SK-N-DZ (cell line): ENCODE measurements at regions not wholly inside any gene's neighbourhood (a gene's known extent, or its start where the extent isn't known, plus 50 kb on each side); places are given as distances from the start of the nearest gene placed in this dataset.

ENCODE experiments used
- DNase-seq: peaks from one replicate; pipeline ENCODE4 v3.0.0-alpha.2; 2015; ENCODE audit warnings: low spot score

GRCh38 chr4:125928652-125929051, 613.9 kb downstream of the FAT4 start:
- no peak for DNase-seq

DNA sequence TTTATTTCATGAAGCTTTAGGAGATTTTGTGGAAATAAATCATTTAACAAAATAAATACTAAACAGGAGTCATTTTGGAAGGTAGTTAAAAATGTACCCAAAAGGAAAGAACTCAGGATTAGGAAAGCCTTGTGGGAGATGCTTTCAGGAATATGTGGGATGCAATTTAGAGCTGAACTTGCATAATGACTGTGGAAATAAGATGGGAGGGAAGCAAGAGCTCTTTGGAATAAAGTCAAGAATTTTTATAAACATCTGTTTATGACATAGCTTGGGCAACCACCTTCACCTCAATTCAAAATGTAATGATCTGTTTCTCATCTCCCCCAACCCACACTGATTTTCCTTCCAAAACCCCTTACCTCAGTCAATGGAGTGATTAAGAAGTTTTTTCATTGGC, 623.8 kb downstream of the FAT4 start:
- DNase-seq: no peak

GRCh38 chr4:125940426-125940825, 625.7 kb downstream of the FAT4 start:
- no peak for DNase-seq

- DNase-seq: no peak
These were observed 630.2 kb downstream of the FAT4 start for GRCh38 chr4:125944966-125945365.

DNA sequence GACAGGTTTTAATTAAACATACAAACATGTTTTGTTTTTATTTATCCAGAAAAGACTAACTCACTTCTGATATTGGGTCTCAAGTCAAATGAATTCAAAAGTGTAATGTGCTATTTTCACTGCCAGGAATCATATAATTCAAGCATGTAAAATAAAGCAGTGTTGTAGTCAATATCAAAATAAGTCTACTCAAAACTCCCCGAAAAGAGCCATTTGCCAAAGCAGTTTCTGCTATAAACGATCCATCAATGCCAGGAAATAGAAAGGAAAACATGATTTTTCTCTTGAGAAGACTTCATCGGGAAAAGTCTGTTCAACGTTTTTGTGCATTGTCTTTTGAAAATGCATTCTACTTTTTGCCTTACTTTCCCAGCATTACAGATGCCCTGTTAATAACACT, 633.3 kb downstream of the FAT4 start:
- DNase-seq: no peak

DNA sequence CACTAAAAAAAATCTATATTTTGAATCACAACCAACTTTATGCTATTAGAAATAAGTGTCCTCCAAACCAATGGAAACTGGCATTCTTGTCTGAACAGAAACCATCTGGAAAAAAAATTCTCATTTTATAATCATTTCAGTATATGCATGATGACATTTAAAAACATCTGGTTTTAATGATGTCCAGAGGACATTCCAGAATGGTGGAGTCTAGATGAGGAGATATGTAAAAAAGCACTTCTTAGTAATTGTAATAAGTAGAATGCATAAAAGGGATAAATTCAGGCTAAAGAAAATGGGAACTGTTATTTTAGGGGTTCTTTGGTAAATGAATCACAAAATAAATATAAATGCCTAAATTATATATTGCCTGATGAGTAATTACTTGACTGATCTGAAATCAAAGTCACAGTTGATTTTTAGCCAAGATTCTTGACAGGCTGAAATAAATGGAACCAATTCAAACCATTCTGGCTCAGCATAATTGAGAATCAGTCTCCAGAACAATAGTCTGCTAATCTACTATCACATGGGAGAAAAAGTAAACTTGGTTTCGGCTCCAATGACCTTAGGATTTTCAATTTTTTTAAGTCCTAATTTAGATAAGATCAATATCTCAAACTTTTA, 636.6 kb downstream of the FAT4 start:
- no peak for DNase-seq

GRCh38 chr4:125952631-125953030, 637.9 kb downstream of the FAT4 start:
- DNase-seq: no peak

- peak; percentile 14 for DNase-seq
These were observed 641.5 kb downstream of the FAT4 start for GRCh38 chr4:125956276-125956675.

DNA sequence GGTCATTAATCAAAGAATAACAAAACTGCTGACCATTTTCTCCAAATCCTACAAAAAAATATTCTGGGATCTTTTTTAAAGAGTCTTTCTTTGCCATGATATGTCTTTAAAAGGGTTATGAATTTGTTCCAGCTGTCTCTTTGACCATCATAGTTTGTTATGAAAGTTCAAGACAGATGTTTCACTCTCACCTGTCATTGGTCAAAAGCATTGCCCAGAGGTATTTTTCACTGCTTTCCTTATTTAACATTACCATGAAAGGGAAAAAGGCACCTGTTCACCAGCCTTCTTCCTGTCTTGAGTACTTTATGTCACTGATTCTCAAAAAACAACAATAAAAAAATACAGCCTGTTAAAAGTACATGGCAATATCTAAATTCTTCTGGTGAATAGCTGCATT, 643.8 kb downstream of the FAT4 start:
- DNase-seq: no peak

DNA sequence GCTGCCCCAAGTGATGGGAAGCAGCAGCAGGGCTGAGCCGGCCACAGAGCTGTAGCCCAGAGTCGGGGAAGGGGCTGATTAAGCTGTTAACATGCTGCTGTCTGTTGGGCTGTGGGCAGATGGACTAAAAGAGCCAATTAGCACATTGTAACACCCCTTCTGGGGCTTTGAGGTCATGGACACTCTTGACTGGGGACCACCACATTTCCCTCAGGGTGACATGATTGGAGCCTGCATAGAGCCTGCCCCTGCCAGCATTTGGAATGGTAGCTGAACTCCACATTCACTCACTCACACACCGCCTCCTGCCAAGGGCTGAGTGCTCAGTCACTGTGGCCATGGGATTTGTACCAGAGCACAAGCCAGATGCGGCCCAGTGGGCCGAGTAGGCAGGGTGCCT, 646.9 kb downstream of the FAT4 start:
- DNase-seq: no peak

- DNase-seq: no peak
These were observed 661.2 kb downstream of the FAT4 start for GRCh38 chr4:125975861-125976397.

- DNase-seq: no peak
These were observed 665.2 kb downstream of the FAT4 start for GRCh38 chr4:125979950-125980349.

- no peak for DNase-seq
These were observed 668.4 kb downstream of the FAT4 start for GRCh38 chr4:125983168-125983567.

GRCh38 chr4:125985856-125986255, 671.1 kb downstream of the FAT4 start:
- no peak for DNase-seq

GRCh38 chr4:125986307-125986706, 671.6 kb downstream of the FAT4 start:
- no peak for DNase-seq

- DNase-seq: no peak
These were observed 673.7 kb downstream of the FAT4 start for GRCh38 chr4:125988464-125988863.

DNA sequence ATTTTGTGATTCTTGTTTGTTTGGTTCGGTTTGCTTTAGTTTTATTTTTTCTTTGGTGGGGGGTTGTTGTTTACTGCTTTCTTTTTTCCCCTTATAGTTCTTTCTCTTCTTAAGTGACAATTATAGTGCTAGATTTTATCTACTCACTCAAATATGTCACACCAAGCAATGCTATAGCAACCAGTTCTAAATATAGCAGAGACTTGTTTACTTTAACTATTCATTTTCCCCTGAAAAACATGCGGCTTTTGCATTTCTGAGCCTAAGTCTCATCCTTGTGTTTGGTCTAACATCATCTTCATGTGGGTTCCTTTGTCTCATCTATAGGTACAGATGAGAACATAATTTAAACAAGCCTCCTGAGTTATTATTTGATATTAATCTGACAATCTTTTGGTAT, 676.6 kb downstream of the FAT4 start:
- DNase-seq: no peak

- DNase-seq: no peak
These were observed 678.1 kb downstream of the FAT4 start for GRCh38 chr4:125992891-125993290.

- DNase-seq: no peak
These were observed 679.3 kb downstream of the FAT4 start for GRCh38 chr4:125994024-125994423.

DNA sequence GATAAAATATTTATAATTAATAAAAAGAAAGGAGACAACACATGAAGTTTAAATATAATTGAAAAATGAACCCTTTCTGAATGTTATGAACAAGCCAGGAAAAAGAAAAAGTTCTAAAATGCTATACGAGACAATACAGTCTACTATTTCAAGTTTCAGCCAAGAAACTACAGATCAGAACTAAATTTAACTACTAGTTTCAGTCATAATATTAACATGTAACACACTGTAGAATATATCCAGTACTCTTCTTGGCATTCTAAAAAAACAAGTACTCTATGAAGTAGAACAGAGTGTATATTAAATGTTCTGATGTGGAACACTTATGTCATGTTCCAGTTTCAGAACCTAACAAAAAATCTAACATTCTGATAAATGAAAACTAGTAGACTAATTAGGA, 679.7 kb downstream of the FAT4 start:
- DNase-seq: no peak

GRCh38 chr4:126004941-126005340, 690.2 kb downstream of the FAT4 start:
- no peak for DNase-seq

DNA sequence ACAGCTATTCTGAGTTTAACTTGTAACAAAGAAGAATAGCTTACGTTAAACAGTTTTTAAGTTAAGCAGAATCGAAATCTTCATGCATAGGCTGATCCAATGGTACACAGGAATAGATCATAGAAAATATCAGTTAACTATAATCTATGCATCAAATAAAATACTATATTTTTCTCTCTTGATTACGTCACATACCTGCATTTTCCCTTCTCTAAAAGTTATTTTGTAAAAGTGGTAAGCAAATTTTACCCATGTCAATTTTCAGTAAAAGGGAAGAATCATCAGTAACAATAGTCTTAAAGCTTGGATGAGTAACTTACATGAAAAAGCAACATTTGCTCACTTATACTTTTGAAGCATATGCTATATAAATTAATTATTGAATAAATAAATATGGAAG, 692.4 kb downstream of the FAT4 start:
- no peak for DNase-seq

GRCh38 chr4:126012691-126013290, 698.0 kb downstream of the FAT4 start:
- no peak for DNase-seq

- no peak for DNase-seq
These were observed 703.5 kb downstream of the FAT4 start for GRCh38 chr4:126018274-126018673.
